HG03135 (cell line): ENCODE measurements at regions not wholly inside any gene's neighbourhood (a gene's known extent, or its start where the extent isn't known, plus 50 kb on each side); places are given as distances from the start of the nearest gene placed in this dataset.
A peak's percentile ranks its signal among the peaks of the same experiment; 100 is the strongest.
"Not testable (repeated sequence)": the region's sequence is repeated elsewhere in the genome, so short reads cannot be mapped to it uniquely, and the experiment has no call there.

Experiments used
- ATAC-seq: cut with Tn5 transposase; IDR thresholded peaks from one replicate; pipeline ENCODE4 v1.9.1; 2021; ENCODE audit warnings: mild to moderate bottlenecking, moderate library complexity; ENCODE audit not compliant: unreplicated experiment

GRCh38 chr5:17326600-17327037, 109.2 kb downstream of the BASP1 start:
- ATAC-seq = no peak

- no peak for ATAC-seq
These were observed 109.7 kb downstream of the BASP1 start for GRCh38 chr5:17327048-17327625.

DNA sequence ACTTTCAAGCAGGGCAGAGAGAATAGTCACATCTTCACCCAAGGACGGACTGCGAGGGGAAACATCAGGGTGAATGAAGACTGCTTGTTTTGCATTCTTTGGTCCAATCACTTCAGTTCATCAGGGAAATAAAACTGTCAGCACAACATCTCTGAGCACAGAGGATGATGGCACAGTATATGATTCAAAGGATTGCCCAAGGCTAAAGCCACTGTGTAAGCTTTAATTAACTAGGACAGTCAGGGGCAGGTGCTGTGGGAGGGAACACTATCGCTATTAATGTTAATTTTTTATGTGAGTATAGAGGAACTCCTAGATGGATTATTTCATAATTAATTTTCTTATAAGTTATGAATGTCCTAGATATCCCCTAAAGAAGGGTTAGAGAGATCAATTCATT, 112.1 kb downstream of the BASP1 start:
- no peak for ATAC-seq

- no peak for ATAC-seq
These were observed 113.0 kb downstream of the BASP1 start for GRCh38 chr5:17330386-17330785.

- ATAC-seq = no peak
These were observed 114.2 kb downstream of the BASP1 start for GRCh38 chr5:17331651-17332050.

DNA sequence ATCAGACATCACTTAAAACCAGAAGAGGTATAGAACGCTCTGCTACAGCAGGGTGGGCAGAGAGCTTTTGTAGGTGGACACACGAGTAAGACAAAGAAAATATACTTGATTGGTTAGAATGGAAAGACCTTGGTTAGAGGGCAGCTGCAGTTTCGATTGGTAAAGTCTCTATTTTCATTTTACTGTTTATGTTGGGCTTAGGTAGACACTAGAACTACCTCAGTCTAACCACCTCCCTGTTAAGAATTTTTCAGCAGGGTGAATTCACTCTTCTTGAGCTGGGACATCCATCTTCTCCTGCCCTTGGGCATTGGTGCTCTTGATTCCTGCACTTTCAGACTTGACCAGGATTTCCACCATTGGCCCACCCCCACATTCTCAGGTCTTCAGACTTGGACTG, 116.3 kb downstream of the BASP1 start:
- ATAC-seq = no peak

DNA sequence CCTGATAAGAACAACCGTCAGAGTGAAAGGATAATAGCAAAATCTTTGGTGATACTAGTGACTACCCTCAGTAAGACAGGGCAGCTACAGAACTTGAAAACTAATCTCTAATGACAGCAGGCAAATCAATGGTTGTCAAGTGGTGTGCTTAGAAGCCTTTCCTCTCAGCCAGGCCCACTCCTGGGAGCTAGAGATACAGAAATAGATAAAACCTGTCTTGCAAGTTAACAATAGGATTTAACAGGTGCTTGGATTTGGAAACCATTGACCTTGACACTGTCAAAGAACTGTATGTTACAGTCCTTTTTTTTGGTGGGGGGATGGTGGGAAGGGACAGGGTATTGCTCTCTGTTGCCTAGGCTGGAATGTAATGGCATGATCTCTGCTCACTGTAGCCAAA, 118.6 kb downstream of the BASP1 start:
- ATAC-seq = no peak

DNA sequence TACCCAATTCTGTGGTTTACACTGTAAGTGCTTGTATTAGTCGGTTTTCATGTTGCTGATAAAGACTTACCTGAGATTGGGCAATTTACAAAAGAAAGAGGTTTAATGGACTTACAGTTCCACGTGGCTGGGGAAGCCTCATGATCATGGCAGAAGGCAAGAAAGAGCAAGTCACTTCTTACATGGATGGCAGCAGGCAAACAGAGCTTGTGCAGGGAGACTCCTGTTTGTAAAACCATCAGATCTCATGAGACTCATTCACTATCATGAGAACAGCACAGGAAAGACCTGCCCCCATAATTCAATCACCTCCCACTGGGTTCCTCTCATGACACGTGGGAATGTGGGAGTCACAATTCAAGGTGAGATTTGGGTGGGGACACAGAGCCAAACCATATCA, 119.3 kb downstream of the BASP1 start:
- not testable (repeated sequence) for ATAC-seq

- ATAC-seq = no peak
These were observed 122.4 kb downstream of the BASP1 start for GRCh38 chr5:17339841-17340240.

- no peak for ATAC-seq
These were observed 122.9 kb downstream of the BASP1 start for GRCh38 chr5:17340379-17340778.

DNA sequence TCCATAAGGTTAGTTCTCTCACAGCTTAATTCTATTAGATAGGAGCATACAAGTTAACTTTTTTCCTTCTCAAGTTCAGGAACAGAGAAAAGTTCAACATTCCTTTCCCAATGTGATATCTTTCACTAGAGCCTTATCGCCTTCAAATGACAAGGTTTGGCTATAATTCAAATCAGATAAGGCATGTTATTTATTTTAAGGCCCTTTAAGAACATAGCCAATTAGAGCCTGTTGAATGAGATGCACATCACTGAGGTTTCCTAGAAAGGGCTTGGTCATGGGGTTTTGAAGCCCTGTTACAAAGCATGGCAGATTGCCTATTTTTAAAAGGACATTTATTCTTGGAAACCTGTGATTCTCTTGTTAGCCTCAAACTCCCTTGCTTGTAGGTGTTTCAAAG, 123.4 kb downstream of the BASP1 start:
- ATAC-seq = no peak

- ATAC-seq = peak; percentile 89
These were observed 126.2 kb downstream of the BASP1 start for GRCh38 chr5:17343675-17344074.

DNA sequence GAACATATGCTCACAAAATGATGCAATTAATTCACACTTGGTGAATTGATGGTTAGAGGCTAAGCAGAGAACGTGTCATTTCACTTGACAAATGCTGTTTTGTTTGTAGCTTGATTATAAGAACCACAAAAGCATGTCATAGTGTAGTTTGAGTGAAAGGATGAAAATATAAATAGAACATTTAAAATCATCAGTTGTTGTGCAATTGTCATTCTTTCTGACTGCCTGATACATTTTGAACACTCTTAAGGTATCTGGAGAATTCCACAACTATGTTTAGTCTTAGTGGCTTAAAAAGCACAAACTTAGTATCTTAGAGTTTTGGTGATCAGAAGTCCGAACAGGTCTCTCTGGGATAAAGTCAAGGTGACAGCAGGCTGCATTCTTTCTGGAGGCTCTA, 129.4 kb downstream of the BASP1 start:
- ATAC-seq = no peak

- ATAC-seq = no peak
These were observed 134.8 kb downstream of the BASP1 start for GRCh38 chr5:17352223-17352622.

GRCh38 chr5:17354265-17354664, 136.8 kb downstream of the BASP1 start:
- ATAC-seq = no peak

DNA sequence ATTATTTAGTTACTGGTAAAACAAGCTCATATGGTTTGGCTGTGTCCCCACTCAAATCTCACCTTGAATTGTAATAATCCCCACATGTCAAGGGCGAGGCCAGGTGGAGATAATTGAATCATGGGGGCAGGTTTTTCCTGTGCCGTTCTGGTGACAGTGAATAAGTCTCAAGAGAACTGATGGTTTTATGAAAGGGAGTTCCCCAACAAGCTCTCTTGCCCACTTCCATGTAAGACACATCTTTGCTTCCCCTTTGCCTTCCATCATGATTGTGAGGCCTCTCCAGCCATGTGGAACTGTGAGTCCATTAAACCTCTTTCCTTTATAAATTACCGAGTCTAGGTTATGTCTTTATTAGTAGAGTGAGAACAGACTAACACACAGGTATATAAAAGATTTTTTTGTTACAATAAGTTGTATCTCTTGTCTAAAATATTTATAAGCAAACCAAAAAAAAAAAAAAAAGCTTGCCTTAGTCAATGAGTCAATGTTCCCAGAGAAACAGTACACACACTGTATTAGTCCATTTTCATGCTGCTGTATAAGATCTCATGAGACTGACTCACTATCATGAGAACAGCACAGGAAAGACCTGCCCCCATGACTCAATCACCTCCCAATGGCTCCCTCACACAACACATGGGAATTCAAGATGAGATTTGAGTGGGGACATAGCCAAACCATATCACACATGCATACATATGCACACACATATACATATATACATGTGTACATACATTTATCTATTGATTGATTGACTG, 138.3 kb downstream of the BASP1 start:
- ATAC-seq = no peak

DNA sequence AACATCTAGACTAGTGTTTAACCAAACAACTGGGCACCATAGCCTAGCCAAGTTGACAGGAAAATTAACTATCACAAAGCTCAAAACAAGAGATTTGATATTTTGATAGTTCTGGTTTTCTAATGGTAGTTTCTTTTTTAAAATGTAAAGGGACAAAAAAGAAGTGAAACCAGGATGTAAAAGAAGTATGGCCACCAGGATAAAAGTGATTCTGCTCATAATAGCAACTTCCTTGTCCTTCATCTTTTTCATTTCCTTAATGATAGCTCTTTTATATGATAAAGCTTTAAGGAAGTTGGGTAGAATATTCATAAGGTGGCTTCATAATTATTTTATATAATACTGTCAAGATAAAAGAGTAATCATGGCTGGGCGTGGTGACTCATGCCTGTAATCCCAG, 139.1 kb downstream of the BASP1 start:
- no peak for ATAC-seq

- ATAC-seq = no peak
These were observed 140.1 kb downstream of the BASP1 start for GRCh38 chr5:17357504-17357903.

DNA sequence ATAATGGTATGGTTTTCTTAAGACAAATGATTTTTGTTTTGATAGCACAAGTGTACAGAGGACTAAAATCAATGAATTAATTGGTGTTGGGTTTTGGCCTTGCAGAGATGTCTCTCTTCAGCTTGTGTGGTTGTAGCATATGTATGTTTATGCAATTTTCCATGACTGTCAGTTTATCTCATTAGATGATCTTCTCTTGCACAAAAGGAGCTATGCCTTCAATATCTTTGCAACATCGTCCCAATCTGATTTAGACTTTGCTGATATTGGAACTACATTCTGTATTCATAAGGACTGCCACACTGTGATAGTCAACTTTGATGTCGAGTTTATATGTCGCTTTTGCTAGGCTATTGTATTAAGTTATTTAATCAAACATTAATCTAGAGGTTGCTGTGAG, 140.0 kb upstream of the TAF11L2 start:
- ATAC-seq = no peak

DNA sequence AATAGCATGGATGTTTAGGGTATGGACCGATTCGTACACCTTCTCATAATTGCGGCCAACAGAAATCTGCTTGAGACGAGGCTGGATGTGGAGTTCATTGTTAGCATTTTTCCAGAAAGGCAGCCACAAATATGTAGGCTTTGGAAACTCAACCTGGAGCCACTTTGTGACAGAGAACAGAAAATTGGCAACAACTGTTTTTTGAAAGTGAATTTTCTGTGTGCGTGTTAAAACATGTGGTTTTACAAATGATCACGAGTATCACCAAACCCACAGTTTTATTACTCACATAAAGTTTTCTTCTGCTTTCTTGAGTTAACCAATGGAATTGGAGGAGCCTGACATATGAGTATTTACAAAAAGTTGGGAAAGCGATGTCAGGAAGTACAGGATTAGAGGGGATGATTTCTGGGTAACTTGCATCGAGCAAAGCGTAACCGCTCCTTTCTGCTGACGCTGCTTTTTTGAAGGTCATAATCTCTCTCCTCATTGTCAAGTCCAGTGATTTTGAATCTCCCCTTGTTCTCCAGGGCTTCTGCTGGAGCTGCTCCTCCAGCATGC, 138.5 kb upstream of the TAF11L2 start:
- no peak for ATAC-seq

DNA sequence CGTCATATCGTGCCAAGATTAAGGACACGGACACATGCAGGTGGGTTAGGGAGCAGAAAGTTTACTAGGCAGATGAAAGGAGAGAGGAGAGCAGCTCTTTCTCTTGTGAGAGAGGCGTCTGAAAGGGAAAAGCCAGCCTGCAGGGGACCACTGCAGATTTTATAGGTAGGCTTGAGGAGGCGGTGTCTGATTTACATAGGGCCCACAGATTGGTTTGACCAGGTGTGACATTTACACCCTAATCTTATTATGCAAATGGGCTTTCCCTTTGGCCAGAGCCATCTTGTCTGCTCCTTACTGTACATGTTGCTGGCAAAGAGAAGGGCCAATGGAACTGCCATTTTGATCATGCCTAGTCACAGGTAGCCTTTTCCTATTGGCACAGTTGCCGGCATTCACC, 137.2 kb upstream of the TAF11L2 start:
- no peak for ATAC-seq

GRCh38 chr5:17361331-17361730, 136.7 kb upstream of the TAF11L2 start:
- no peak for ATAC-seq
